ENCODE measurements at regions not wholly inside any gene's neighbourhood (a gene's known extent, or its start where the extent isn't known, plus 50 kb on each side); places are given as distances from the start of the nearest gene placed in this dataset.
"Not testable (repeated sequence)": the region's sequence is repeated elsewhere in the genome, so short reads cannot be mapped to it uniquely, and the experiment has no call there.

- in situ Hi-C loops (cut with HindIII; ENCODE audit: low sequenced_read_pairs) = no loop called here
These were observed 229.9 kb downstream of the ABCC12 start for GRCh38 chr16:47925811-47926460.

DNA sequence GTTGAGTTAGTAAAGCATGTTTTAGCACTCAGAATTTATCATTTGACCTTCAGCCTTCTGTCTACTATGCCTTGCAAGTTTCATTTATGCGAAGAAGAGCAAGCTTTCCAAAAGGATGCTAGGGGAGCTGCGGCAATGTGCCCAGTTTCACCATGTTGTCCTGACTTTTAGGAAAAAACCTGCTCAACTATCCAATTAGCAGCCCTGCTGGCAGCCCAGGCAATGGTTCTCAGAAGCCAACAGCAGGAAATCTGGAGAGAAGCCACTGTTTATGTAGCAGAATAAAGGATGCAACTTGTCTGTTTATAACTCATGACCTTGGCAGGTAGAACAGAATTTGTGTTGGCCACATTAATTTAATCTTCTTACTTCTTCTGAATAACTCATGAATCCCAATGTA is 230.8 kb downstream of the ABCC12 start:
- in situ Hi-C loops (cut with HindIII; ENCODE audit: low sequenced_read_pairs) = no loop called here

DNA sequence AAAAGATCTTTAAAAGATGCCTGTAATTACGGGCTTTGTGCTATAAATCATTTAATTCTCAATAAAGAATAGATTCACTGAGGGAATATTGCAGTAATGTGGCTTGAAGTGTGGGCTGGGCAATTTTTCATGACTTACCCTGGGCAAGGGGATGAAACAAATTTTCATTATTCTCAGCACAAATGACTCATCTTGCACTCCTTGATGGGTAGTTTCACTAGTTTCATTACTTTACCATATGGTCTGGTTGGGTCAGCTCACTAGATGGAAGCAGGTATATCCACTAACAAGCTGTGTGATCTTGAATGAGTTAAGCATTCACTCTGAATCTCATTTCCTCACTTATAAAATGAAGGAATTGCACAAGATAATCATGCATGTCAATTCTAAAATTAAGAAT is 234.3 kb downstream of the ABCC12 start:
- in situ Hi-C loops (cut with HindIII; ENCODE audit: low sequenced_read_pairs) = no loop called here

- in situ Hi-C loops (cut with HindIII; ENCODE audit: low sequenced_read_pairs) = no loop called here
These were observed 235.1 kb downstream of the ABCC12 start for GRCh38 chr16:47920709-47921108.

DNA sequence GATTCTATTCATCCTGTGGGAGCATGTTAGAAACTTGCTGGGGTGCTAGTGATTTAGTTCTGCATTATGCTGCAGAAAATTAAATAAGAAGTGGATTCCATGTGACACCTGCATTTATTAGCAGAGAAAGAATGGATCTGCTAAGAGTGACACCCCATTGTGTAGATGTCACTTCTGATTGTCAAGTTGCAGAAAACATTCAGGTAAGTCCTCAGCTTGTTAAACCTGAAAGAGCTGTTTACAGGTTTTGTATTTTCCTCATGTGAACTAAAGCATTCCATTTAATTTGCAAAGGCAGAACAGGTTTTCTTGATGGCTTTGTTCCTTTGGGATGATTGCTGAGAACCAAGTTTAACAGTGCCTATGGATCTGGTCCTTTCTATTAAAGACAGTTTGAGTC is 238.7 kb downstream of the ABCC12 start:
- in situ Hi-C loops (cut with HindIII; ENCODE audit: low sequenced_read_pairs) = no loop called here

GRCh38 chr16:47916266-47916665 is 239.5 kb downstream of the ABCC12 start:
- in situ Hi-C loops (cut with HindIII; ENCODE audit: low sequenced_read_pairs) = no loop called here

DNA sequence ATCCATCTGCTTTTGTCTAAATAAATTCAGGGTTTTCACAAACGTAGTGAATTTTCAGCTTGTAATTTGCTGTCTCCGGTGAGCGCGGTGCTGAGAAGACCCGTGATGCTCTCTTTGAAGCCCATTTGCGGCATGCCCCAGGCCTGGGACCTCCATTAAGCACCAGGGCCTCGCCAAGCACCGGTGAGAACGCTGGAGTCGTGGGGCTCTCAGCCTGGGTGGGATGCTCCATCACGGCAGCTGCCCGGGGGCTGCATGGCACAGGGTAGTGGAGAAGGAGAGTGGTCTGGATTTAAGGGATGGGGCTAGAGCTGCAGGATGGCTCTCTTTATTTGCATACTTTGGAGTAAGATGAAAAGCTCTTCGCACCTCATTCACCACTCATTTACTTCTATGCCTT is 248.7 kb downstream of the ABCC12 start:
- in situ Hi-C loops (cut with HindIII; ENCODE audit: low sequenced_read_pairs) = no loop called here

GRCh38 chr16:47905771-47906170 is 250.0 kb downstream of the ABCC12 start:
- in situ Hi-C loops (cut with HindIII; ENCODE audit: low sequenced_read_pairs) = no loop called here

DNA sequence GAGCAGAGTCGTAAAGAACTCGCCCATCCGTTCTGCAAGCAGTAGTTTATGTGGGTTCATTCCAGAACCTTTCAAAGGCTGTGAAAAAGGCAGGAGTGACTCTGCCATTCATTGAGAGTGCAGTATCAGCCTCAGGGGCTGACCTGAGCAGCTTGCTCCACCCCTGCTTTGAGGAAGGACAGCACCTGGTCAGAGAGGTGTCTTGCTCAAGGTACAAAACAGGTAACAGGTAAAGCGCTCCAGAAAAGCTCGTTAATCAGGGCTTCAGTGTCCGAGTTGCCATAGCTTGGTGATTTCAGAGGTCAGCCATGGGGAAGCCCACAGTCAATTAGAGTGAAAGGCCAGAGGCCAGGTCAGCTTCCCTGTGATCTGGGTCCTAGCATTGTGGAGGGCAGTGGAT is 251.1 kb downstream of the ABCC12 start:
- in situ Hi-C loops (cut with HindIII; ENCODE audit: low sequenced_read_pairs) = no loop called here

GRCh38 chr16:47903470-47903869 is 252.3 kb downstream of the ABCC12 start:
- in situ Hi-C loops (cut with HindIII; ENCODE audit: low sequenced_read_pairs) = no loop called here

GRCh38 chr16:47897105-47897504 is 258.7 kb downstream of the ABCC12 start:
- in situ Hi-C loops (cut with HindIII; ENCODE audit: low sequenced_read_pairs) = not testable (repeated sequence)

- in situ Hi-C loops (cut with HindIII; ENCODE audit: low sequenced_read_pairs) = no loop called here
These were observed 260.6 kb downstream of the ABCC12 start for GRCh38 chr16:47895146-47895545.

GRCh38 chr16:47892999-47893398 is 262.8 kb downstream of the ABCC12 start:
- in situ Hi-C loops (cut with HindIII; ENCODE audit: low sequenced_read_pairs) = no loop called here

DNA sequence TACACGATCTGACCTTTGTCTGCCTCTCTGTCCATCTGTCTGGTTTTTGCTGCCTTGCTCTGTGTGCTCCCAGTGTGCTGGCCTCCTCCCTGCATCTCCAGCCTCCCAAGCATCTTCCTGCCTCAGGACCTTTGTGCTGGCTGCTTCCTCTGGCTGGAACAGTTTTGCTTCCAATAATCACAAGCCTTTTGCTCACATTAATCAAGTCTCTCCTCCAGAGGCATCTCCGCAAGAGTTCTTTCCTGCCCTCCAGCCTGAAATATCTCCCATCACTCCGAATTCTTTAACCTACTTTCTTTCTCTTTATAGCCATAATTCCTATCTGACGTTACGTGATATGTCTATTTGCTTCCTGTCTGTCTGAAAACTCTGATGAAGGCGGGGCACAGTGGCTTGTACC is 267.1 kb downstream of the ABCC12 start:
- in situ Hi-C loops (cut with HindIII; ENCODE audit: low sequenced_read_pairs) = no loop called here

- in situ Hi-C loops (cut with HindIII; ENCODE audit: low sequenced_read_pairs) = no loop called here
These were observed 267.7 kb downstream of the ABCC12 start for GRCh38 chr16:47888142-47888541.

- in situ Hi-C loops (cut with HindIII; ENCODE audit: low sequenced_read_pairs) = no loop called here
These were observed 268.3 kb downstream of the ABCC12 start for GRCh38 chr16:47887496-47887895.

GRCh38 chr16:47886631-47887415 is 269.0 kb downstream of the ABCC12 start:
- in situ Hi-C loops (cut with HindIII; ENCODE audit: low sequenced_read_pairs) = no loop called here

- in situ Hi-C loops (cut with HindIII; ENCODE audit: low sequenced_read_pairs) = no loop called here
These were observed 269.7 kb downstream of the ABCC12 start for GRCh38 chr16:47886139-47886538.

GRCh38 chr16:47885489-47885888 is 270.3 kb downstream of the ABCC12 start:
- in situ Hi-C loops (cut with HindIII; ENCODE audit: low sequenced_read_pairs) = no loop called here

DNA sequence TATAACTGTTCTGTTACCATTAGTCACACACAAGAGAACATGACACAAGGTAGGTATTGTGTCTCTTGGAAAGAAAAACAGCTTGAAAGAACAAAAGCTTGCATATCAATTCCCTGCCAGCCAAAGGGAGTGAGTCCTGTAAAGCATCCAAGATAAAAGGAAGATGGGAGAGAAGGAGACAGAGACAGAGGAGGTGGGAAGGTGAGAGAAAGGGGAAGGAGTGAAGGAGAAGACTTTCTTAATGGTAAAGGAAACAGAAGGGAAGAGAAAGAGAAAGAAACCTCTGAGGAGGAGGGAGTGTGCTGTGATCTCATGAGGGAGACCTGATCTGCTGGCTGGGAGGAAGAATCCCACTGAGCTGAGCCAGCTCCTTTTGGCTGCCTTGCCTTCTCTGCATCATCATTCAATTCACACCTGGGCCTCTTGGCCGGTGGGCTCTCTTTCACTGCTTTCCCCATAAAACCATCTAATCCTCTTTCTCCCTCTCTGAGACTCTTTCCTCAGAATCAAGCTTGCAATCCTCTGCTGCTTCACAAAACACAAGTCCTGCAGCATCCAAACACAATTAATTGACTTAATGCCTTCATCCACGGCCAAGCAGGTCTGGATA is 271.6 kb downstream of the ABCC12 start:
- in situ Hi-C loops (cut with HindIII; ENCODE audit: low sequenced_read_pairs) = no loop called here

DNA sequence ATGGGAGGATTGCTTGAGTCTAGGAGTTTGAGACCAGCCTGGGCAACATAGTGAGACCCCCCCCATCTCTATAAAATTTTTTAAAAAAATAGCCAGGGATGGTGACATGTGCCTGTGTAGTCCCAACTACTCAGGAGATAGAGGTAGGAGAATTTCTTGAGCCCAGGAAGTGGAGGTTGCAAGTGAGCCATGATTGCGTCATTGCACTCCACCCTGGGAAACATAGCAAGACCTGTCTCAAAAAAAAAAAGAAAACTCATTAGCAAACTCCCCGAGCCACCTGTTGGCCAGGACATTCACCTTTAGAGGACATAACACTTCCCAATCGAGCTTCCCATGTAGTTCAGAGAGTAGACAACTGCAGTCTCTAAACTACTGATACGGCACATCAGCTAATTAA is 274.2 kb downstream of the ABCC12 start:
- in situ Hi-C loops (cut with HindIII; ENCODE audit: low sequenced_read_pairs) = no loop called here

GRCh38 chr16:47880653-47881052 is 275.1 kb downstream of the ABCC12 start:
- in situ Hi-C loops (cut with HindIII; ENCODE audit: low sequenced_read_pairs) = no loop called here

Data from endothelial cell of hepatic sinusoid (primary cell).